ENCODE measurements at regions not wholly inside any gene's neighbourhood (a gene's known extent, or its start where the extent isn't known, plus 50 kb on each side); places are given as distances from the start of the nearest gene placed in this dataset.
A peak's percentile ranks its signal among the peaks of the same experiment; 100 is the strongest.

- H3K18ac ChIP-seq (ENCODE audit: low read length) = no peak overlapping the region
- no peak for DNase-seq
- H4K12ac ChIP-seq (ENCODE audit: low read depth, low read length) = no peak overlapping the region
- H3K4me1 ChIP-seq (ENCODE audit: control insufficient read depth in 1 of 2, insufficient read depth in 2 of 2, low read length in 2 of 2) = peaks cover 4 to 6% of the 10 kb centered on the region in 2 experiments
- no peak overlapping the region for H2AK5ac ChIP-seq (ENCODE audit: low read length)
- H3K27me3 ChIP-seq (ENCODE audit: insufficient read depth, low read length) = no peaks in the 10 kb centered on the region
- peak overlapping the region; percentile 14 for H3K4ac ChIP-seq (ENCODE audit: low read depth, low read length)
- WGBS (ENCODE audit: extremely low coverage, insufficient coverage, insufficient read length) = no CpG with 5 or more reads among the region's 16 CpGs
- peak overlapping the region; percentile 34 for H4K91ac ChIP-seq (ENCODE audit: low read depth, low read length)
- H3K23ac ChIP-seq (ENCODE audit: low read length) = no peak overlapping the region
- H2BK5ac ChIP-seq (ENCODE audit: low read depth, low read length, poor library complexity) = no peak overlapping the region
- peak overlapping the region; percentile 82 for H2BK12ac ChIP-seq (ENCODE audit: low read length)
- H3K9me3 ChIP-seq (ENCODE audit: insufficient read depth, low read depth, low read length) = peaks cover 12% of the 10 kb centered on the region
- H3K4me2 ChIP-seq (ENCODE audit: low read length) = no peak overlapping the region
- peak overlapping the region; percentile 31 for H2AFZ ChIP-seq (ENCODE audit: insufficient read depth, low read length, poor library complexity)
- H3K36me3 ChIP-seq (ENCODE audit: control insufficient read depth in 1 of 2, insufficient read depth in 2 of 2, low read length in 2 of 2) = no peaks in the 10 kb centered on the region
- peaks cover 9% of the 10 kb centered on the region for H3K79me1 ChIP-seq (ENCODE audit: low read length)
- no peak overlapping the region for H2BK120ac ChIP-seq (ENCODE audit: insufficient read depth, low read length, poor library complexity)
- no peak overlapping the region for H3K4me3 ChIP-seq (ENCODE audit: low read depth, low read length)
- no peak overlapping the region for H3K9ac ChIP-seq (ENCODE audit: low read length)
- no peak overlapping the region for H4K8ac ChIP-seq (ENCODE audit: low read depth, low read length)
- H3K14ac ChIP-seq (ENCODE audit: low read length) = no peak overlapping the region
- H3K79me2 ChIP-seq (ENCODE audit: control insufficient read depth, insufficient read depth, low read length, poor library complexity) = no peaks in the 10 kb centered on the region
- H3K27ac ChIP-seq (ENCODE audit: low read depth, low read length) = no peak overlapping the region
These were observed 122.9 kb downstream of the COPS8 start for GRCh38 chr2:237208373-237209260.

- no peak overlapping the region for H3K14ac ChIP-seq (ENCODE audit: low read length)
- H3K4me3 ChIP-seq (ENCODE audit: low read depth, low read length) = no peak overlapping the region
- no peak overlapping the region for H3K18ac ChIP-seq (ENCODE audit: low read length)
- peaks cover 12% of the 10 kb centered on the region for H3K9me3 ChIP-seq (ENCODE audit: insufficient read depth, low read depth, low read length)
- no peak overlapping the region for H2BK12ac ChIP-seq (ENCODE audit: low read length)
- no peak overlapping the region for H3K4ac ChIP-seq (ENCODE audit: low read depth, low read length)
- H2BK5ac ChIP-seq (ENCODE audit: low read depth, low read length, poor library complexity) = no peak overlapping the region
- H2AK5ac ChIP-seq (ENCODE audit: low read length) = no peak overlapping the region
- H3K36me3 ChIP-seq (ENCODE audit: control insufficient read depth in 1 of 2, insufficient read depth in 2 of 2, low read length in 2 of 2) = no peaks in the 10 kb centered on the region
- H3K79me2 ChIP-seq (ENCODE audit: control insufficient read depth, insufficient read depth, low read length, poor library complexity) = no peaks in the 10 kb centered on the region
- no peak overlapping the region for H4K8ac ChIP-seq (ENCODE audit: low read depth, low read length)
- DNase-seq = peak in 1 of 2 donors; percentile 10
- peaks cover 4% of the 10 kb centered on the region for H3K79me1 ChIP-seq (ENCODE audit: low read length)
- H2BK120ac ChIP-seq (ENCODE audit: insufficient read depth, low read length, poor library complexity) = no peak overlapping the region
- H2AFZ ChIP-seq (ENCODE audit: insufficient read depth, low read length, poor library complexity) = no peak overlapping the region
- no peak overlapping the region for H4K91ac ChIP-seq (ENCODE audit: low read depth, low read length)
- peaks cover 5 to 8% of the 10 kb centered on the region in 2 experiments for H3K4me1 ChIP-seq (ENCODE audit: control insufficient read depth in 1 of 2, insufficient read depth in 2 of 2, low read length in 2 of 2)
- H3K9ac ChIP-seq (ENCODE audit: low read length) = no peak overlapping the region
- no peak overlapping the region for H3K4me2 ChIP-seq (ENCODE audit: low read length)
- H3K23ac ChIP-seq (ENCODE audit: low read length) = no peak overlapping the region
- no peaks in the 10 kb centered on the region for H3K27me3 ChIP-seq (ENCODE audit: insufficient read depth, low read length)
- no peak overlapping the region for H3K27ac ChIP-seq (ENCODE audit: low read depth, low read length)
- no peak overlapping the region for H4K12ac ChIP-seq (ENCODE audit: low read depth, low read length)
- no CpG with 5 or more reads among the region's 6 CpGs for WGBS (ENCODE audit: extremely low coverage, insufficient coverage, insufficient read length)
These were observed 124.2 kb downstream of the COPS8 start for GRCh38 chr2:237209885-237210284.

- H3K23ac ChIP-seq (ENCODE audit: low read length) = no peak overlapping the region
- H2BK12ac ChIP-seq (ENCODE audit: low read length) = no peak overlapping the region
- H4K91ac ChIP-seq (ENCODE audit: low read depth, low read length) = no peak overlapping the region
- no peaks in the 10 kb centered on the region for H3K27me3 ChIP-seq (ENCODE audit: insufficient read depth, low read length)
- no peak overlapping the region for H4K12ac ChIP-seq (ENCODE audit: low read depth, low read length)
- H3K14ac ChIP-seq (ENCODE audit: low read length) = no peak overlapping the region
- H4K8ac ChIP-seq (ENCODE audit: low read depth, low read length) = no peak overlapping the region
- H3K18ac ChIP-seq (ENCODE audit: low read length) = no peak overlapping the region
- H3K9me3 ChIP-seq (ENCODE audit: insufficient read depth, low read depth, low read length) = peaks cover 12% of the 10 kb centered on the region
- H2AK5ac ChIP-seq (ENCODE audit: low read length) = no peak overlapping the region
- no peak overlapping the region for H2BK120ac ChIP-seq (ENCODE audit: insufficient read depth, low read length, poor library complexity)
- peaks cover 4% of the 10 kb centered on the region for H3K79me1 ChIP-seq (ENCODE audit: low read length)
- H3K4me1 ChIP-seq (ENCODE audit: control insufficient read depth in 1 of 2, insufficient read depth in 2 of 2, low read length in 2 of 2) = peaks cover 5% of the 10 kb centered on the region in 2 experiments
- no peak overlapping the region for H2BK5ac ChIP-seq (ENCODE audit: low read depth, low read length, poor library complexity)
- H3K36me3 ChIP-seq (ENCODE audit: control insufficient read depth in 1 of 2, insufficient read depth in 2 of 2, low read length in 2 of 2) = no peaks in the 10 kb centered on the region
- H3K79me2 ChIP-seq (ENCODE audit: control insufficient read depth, insufficient read depth, low read length, poor library complexity) = no peaks in the 10 kb centered on the region
- no peak overlapping the region for H3K4me3 ChIP-seq (ENCODE audit: low read depth, low read length)
- H3K4ac ChIP-seq (ENCODE audit: low read depth, low read length) = no peak overlapping the region
- no peak overlapping the region for H3K27ac ChIP-seq (ENCODE audit: low read depth, low read length)
- DNase-seq = peak in 1 of 2 donors; percentile 35
- no peak overlapping the region for H3K9ac ChIP-seq (ENCODE audit: low read length)
- WGBS (ENCODE audit: extremely low coverage, insufficient coverage, insufficient read length) = no CpG with 5 or more reads among the region's 7 CpGs
- H3K4me2 ChIP-seq (ENCODE audit: low read length) = no peak overlapping the region
- H2AFZ ChIP-seq (ENCODE audit: insufficient read depth, low read length, poor library complexity) = no peak overlapping the region
These were observed 124.6 kb downstream of the COPS8 start for GRCh38 chr2:237210297-237210696.

GRCh38 chr2:237210763-237211162, 125.1 kb downstream of the COPS8 start:
- Histone ChIP-seq H2BK5ac (ENCODE audit: low read depth, low read length, poor library complexity) (no peak overlapping the region), H3K4ac (ENCODE audit: low read depth, low read length) (no peak overlapping the region), H3K79me1 (ENCODE audit: low read length) (peaks cover 4% of the 10 kb centered on the region), H2AK5ac (ENCODE audit: low read length) (no peak overlapping the region), H3K9me3 (ENCODE audit: insufficient read depth, low read depth, low read length) (peaks cover 12% of the 10 kb centered on the region), H3K14ac (ENCODE audit: low read length) (no peak overlapping the region), H3K79me2 (ENCODE audit: control insufficient read depth, insufficient read depth, low read length, poor library complexity) (no peaks in the 10 kb centered on the region), H2BK120ac (ENCODE audit: insufficient read depth, low read length, poor library complexity) (peak overlapping the region; percentile 18), H3K4me3 (ENCODE audit: low read depth, low read length) (no peak overlapping the region), H2BK12ac (ENCODE audit: low read length) (no peak overlapping the region), H3K18ac (ENCODE audit: low read length) (no peak overlapping the region), H4K12ac (ENCODE audit: low read depth, low read length) (no peak overlapping the region), H3K4me1 (ENCODE audit: control insufficient read depth in 1 of 2, insufficient read depth in 2 of 2, low read length in 2 of 2) (peaks cover 5% of the 10 kb centered on the region in 2 experiments), H3K27me3 (ENCODE audit: insufficient read depth, low read length) (no peaks in the 10 kb centered on the region), H4K8ac (ENCODE audit: low read depth, low read length) (no peak overlapping the region), H3K36me3 (ENCODE audit: control insufficient read depth in 1 of 2, insufficient read depth in 2 of 2, low read length in 2 of 2) (no peaks in the 10 kb centered on the region), H3K9ac (ENCODE audit: low read length) (no peak overlapping the region), H3K23ac (ENCODE audit: low read length) (no peak overlapping the region), H2AFZ (ENCODE audit: insufficient read depth, low read length, poor library complexity) (no peak overlapping the region), H4K91ac (ENCODE audit: low read depth, low read length) (peak overlapping the region; percentile 34), H3K4me2 (ENCODE audit: low read length) (no peak overlapping the region), H3K27ac (ENCODE audit: low read depth, low read length) (no peak overlapping the region)
- WGBS (ENCODE audit: extremely low coverage, insufficient coverage, insufficient read length) = no CpG with 5 or more reads among the region's 6 CpGs
- no peak for DNase-seq
